Kasumi-1 (cell line): ENCODE measurements at regions not wholly inside any gene's neighbourhood (a gene's known extent, or its start where the extent isn't known, plus 50 kb on each side); places are given as distances from the start of the nearest gene placed in this dataset.
A peak's percentile ranks its signal among the peaks of the same experiment; 100 is the strongest.

Experiments used
- DNase-seq, 2 experiments: peaks; one replicate each; lab custom pipeline; 2025; lab: John Stamatoyannopoulos, UW

DNA sequence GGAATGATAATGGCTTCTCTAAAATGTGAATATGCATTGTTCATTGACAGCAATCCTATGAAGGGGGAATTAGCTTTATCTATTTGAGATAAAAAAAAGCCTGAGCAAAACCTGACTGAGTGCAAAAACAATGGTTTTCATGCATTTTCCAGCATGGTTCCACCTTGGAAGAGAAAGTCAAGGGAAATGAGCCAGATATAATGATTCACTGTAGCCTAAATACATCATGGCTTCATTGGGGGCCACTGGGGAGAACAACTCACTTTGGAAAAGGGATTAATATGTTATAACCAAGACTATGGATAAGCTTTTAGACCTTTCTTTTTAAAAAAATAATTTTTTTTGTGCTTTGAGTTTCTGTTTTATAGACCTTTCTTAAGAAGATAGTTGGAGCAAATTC is 679.7 kb downstream of the NYAP2 start:
- no peak for DNase-seq

DNA sequence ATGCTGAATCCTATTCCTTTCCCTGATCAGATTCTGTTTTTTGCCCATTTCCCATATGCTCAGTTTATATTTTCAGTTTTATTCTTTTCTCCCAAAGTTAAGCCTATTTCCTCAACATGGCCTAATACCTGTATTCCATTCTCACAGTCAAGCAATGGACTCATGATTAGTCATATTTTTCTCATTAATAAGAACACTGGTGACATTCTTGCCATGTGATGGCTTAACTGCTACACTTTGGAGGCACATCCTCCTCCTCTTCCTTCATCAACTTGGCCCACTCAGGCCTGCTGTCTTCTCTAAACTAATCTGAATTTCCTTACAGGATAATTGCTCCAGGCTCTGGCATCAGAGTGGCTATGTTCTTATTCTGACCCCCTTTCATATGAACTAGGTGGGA is 679.2 kb downstream of the NYAP2 start:
- no peak for DNase-seq

DNA sequence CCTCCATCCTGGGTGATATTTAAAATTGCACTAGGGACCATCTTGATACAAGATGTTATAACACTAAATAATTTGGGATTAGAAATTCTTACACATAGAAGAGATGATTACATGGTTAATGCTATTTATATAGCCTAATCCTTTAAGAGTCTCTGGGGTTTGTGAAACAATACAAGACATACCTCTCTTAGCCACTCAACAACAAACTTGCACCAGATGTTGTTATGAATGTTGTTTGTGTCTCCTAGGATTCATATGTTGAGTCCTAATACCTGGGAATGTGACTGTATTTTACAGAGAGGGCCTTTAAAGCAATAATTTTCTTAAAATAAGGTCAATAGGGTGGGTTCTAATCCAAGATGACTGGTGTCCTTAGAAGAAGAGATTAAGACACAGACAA is 678.3 kb downstream of the NYAP2 start:
- no peak for DNase-seq

DNA sequence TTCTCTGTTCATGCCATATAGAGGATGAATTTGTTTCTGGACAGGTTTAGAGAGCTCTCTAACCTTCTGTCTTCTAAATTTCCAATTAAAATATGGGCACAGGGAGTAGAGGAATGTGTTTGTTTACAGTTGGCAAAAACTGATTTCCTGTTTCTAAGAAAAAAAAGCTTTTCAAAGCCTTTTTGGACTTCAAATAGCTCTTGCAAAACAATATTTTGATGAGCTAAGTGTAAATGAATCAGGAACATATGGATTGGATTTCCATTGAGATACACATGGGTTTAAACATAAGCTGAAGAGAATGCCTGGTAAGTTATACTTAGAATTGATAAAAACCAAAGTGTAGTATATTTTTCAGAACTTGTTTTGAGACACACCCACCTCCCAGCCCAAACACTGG is 677.5 kb downstream of the NYAP2 start:
- DNase-seq: no peak

DNA sequence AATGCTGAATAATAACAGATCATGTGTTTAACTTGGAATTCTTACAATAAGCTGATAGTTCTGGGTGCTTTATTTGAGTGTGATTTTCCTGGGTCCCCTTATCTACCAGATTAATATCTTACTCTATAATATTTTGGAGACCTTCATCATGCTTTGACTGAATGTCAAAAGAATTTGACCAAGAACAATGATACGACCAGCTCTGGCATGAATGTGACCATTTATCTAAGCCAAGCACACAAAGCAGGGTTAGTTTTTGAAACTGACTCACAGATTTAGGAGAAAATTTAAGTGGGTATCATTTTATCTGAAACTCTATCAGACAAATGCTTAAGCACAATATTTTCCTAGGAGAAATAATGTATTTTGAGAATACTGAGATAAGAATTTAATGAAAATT is 677.0 kb downstream of the NYAP2 start:
- DNase-seq: no peak

DNA sequence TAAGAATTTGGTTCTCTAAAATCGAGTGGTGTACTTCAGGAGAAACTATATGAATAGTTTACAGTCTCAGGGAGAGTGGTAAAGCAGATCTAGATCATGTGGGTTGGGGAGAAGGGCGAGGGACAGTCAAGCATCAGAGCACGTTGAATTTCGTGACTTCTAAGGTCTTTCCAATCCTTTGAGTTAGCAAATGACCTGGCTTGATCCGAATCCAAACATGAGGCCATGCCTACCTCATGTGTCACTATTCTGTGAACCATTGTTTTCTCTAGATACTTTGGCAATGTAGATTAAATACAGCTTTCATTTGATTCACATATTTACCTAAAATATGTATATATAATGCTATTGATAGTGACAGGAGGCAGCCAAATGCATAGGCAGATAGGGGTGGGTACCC is 674.9 kb downstream of the NYAP2 start:
- no peak for DNase-seq

DNA sequence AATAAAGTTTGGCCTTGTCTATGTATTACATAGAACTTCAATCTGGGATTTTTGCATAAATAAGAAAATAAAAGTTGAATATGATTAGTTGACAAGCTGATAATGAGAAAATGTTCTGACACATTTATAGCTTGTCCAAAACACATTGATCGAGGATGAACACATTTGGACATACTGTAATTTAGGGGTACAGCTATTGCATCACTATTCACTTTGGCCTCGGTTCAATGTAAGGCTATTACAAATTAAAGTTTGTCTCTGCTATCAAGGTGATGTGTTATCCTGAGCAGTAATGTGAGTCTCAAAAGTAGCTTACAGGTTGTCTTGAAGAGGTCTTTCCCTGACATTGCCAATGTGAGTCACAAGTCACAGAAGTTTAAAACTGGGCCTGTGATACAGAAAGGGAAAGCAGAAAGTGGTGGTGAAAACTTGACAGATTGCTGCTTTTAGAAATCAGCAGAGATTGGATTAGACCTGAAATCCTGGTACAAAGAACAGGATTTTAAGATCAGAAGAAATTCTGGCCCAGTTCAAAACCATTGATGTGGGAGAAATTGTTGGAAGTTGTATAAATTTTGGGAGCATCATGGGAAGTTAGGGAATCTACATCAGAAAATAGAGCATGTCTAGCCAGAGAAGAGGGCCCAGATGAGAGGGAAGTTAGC is 674.1 kb downstream of the NYAP2 start:
- no peak for DNase-seq

DNA sequence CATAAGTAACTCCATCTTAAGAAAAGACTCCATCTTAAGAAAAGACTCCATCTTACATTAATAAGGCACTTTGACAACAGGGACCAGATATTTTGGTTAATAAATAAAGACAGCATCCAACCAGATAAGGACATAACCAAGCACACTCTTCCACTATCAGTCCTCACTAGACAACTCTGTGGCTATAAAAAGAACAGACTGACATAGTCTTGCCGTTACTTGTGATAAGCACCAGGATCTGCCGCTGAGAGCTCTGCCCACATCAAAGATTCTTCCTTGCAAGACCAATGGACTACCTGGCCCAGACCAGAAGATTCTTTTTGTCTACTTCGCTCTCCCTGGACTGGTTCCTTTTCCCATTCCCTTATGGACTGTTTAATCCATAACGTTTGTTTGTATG is 667.4 kb downstream of the NYAP2 start:
- no peak for DNase-seq

DNA sequence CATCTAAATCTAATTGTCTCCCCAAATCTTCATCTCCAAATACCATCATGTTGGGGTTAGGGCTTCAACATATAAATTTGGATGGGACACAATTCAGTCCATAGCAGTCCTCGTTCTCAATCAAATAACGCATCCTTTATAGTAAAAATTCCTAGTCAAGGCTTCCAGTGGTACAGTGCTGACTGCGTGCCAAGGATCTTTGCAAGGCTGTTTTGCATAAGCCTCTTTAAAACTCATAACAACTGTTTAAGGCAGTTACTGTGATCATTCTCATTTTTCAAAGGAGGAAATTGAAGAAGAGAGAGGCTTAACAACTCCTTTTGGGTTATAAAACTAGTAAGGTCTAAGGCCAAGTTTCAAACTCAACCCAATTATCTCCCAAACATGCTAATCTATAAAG is 666.9 kb downstream of the NYAP2 start:
- no peak for DNase-seq

DNA sequence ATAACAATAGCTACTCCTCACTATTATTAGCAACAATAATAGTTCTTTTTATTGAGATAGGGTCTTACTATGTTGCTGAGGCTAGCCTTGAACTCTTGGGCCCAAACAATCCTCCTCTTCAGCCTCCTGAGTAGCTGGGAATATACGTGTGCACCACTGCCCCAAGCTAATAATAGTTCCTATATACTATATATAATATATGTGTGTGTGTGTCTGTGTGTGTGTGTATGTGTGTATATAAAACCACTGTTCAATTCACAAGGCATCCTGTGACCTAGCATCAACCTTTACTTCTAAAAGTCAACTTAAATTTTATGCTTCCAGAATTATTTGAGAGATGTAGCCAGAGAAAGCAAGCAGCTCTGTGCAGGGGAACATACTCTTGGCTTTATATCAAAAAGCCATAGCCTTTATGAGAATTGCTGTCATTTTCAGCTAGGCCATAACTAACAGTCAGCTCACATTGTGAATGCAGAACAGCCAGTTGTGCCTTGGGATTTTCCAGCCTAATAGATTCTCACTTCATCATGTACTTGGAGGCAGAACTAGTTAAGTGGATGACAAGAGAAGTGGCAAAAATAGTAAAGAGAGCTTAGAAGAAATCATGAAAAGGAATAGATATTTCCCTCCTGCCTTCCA is 665.5 kb downstream of the NYAP2 start:
- no peak for DNase-seq

DNA sequence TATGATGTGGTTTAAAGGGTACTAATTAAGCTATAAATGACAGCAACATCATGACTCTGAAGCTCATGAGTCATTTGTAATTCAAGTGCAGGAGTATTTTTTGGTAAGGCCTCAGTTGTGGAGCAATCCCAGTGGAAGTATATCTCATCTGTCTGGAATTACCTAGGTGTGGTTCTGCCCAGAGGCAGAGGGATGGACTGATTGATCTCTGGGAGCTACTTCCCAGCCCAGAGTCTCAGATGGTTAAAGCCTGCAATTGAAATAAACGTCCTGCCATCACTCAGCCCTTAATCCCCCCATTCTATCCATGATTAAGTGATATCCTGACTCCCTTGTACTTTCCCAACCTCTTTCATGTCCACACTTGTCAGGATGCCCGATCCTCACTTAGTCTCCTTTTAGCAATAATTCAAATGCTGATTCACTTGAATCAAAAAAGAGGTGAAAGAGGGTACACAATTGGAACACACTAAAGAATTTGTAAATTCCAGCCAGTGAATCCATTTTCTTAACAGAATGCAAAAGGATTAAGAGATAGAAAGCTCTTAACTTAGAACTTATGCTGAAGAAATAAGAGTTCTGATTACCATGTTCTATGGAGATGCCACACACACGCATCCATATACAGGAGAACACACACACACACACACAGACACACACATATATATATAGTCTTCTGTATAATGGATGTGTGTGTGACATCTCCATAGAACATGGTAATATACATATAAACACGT is 664.4 kb downstream of the NYAP2 start:
- DNase-seq: no peak

DNA sequence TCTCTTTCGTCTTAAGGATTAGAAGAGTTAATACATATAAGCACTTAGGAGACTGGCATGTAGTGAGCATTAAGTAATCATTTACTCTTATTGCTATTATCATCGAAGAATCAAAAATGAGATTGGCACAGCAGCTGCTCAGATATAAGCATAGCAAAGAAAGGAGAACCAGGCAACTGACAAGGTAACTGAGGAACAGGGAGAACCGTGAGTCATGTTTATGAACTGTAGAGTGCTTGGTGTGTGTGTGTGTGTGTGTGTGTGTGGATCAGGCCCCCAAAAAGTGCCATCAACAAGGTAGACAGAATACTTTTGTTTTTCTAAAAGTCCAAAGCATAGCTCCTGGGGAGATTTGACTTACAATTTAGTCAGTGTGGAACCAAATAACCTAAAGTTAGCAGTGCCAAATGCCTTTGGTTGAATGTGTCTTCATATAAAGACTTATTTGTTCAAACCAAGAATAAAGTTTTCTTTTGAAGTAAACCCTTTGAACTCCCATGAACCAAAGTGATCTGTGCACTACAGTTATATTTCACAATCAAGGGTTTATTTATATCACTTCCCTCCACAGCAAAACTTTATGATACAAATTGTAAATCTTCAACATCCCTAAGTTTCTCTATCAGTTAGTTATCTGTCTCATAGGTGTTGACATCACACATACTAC is 660.6 kb downstream of the NYAP2 start:
- DNase-seq: no peak

DNA sequence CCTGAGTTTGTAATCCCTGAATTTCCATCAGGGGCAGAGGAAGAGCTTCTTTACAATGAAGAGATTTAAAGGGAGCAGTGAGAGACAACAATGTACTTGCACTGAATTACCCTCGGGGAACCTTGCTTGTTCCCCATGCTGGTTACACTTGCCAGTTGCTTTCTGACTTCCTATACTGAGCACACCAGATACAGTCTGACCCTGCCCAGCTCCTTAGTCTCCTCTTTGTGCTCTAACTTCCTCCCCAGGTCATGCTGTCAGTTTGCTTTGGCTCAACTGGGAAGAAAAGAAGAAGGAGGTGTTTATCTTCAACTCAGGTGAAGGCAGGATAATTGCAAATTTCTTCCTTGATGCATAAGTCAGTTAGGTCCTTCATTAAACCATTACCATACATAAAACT is 658.4 kb downstream of the NYAP2 start:
- DNase-seq: peak; percentile 16 to 26

DNA sequence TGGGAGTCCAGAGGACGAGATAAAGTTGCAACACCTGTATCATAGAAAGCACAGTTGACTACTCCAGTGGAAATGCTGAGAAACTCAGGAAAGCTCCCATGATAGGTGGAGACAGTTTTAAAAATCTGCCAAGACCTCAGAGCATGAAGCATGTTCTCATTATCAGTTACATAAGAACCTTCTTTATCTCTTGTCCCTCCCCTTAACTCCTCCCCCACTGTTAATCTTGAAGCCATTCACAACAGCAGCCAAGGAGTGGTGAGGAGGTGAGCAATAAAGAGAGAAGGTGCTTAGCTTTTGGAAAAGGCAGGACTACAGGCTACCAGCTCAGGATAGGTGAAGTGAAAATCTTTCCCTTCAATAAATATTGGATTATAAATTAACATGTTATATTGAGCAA is 657.9 kb downstream of the NYAP2 start:
- DNase-seq: no peak

DNA sequence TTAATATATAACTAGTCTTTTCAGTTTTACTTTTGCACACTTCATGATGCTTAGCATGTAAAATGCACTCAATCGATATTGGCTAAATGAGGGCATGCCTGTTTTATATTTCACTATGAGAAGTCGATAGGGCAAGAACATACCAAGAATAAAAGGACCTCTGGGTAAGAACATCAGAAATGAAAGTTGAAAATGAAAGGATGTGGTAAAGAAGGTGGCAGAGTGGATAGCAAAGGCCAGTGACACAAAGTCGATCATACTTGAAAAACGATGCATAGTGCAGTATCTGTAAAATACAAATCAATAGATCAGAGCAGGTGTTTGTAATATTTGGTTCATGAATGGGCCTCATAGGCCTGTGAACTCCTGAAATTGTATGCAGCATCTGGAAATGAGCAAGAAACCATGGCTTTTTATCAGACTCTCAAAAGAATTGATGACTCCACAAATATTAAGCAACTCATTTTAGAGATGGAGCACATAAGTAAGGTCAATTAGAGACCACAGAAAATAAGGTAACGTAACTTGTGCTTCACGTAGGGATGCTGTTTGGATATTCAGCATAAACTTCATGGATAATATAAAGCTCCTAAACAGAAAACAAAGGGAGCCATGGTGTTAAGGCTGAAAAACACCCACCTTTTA is 653.4 kb downstream of the NYAP2 start:
- no peak for DNase-seq

DNA sequence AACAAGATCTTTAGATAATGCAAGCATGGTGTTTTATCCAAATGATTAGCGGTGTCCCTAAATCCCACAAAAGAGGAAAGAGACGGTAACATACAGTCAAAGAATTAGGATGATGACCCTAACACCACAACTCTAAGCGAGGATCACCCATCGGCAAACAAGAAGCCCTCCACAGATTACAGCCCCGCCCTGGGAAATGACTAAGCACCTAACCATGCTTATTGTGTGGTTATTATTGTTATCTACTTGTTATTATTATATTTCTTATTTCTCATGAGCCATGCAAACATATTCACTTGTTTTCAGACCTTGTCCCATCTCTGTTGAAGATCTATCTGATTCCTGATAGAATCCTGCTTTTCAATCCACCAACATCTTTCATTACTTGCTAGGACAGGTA is 651.3 kb downstream of the NYAP2 start:
- no peak for DNase-seq

DNA sequence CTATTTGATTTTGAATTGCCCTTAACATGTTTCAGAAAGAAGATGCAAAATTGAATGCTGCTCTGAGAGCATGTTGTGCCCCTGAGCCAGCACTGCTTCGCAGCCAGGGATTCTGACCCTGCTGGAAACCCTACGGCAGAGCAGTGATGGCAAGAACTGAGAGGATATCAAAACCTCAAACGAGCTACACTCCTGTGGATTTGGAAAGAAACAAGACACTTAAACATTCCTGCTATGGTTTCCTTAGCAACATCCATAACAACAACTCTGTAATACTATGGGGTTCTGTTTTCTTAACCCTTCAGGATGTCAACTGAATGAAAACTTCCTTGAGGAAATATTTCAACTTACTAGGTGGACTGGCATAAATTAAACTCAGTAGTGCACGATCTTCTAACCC is 649.1 kb downstream of the NYAP2 start:
- no peak for DNase-seq

DNA sequence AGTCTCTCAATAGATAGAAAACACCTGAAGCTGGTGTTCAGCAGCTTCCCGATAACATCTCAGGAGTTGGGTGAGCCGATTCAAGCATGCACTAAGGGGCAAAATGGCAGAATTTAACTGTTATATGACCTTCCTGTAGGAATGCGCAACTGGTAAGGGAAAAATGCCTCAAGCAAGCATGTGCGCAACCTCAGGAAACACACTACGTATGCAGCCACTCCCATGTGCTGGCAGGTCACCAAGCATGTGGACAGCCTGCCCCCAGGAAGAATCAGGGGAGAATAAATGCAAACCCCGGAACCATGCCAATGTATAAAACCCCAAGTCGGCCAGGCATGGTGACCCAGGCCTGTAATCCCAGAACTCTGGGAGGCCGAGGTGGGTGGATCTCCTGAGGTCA is 645.6 kb downstream of the NYAP2 start:
- DNase-seq: no peak

DNA sequence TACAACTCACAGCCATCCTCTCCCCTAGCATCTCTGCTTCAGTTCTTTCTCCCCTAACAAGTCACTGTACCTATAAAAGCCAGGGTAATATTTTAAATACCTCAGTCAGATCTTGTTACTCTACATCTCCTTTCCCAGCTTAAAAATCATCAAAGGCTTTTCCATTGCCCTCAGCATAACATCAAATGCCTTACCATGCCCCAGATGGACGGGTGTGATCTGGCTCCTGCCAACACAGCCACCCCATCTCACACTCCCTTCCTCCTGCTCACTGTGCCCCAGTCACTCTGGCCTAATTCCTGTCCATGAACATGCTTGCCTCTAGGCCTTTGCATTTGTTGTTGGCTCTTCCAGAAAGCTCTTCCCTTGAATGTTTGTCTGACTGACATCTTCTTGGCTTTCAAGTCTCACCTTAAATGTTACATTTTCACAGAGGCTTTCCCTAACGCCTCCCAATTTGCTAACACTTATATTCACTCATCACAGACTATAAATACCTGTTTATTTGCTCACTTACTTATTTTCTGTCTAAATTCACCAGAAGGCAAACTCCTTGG is 640.9 kb downstream of the NYAP2 start:
- DNase-seq: no peak

DNA sequence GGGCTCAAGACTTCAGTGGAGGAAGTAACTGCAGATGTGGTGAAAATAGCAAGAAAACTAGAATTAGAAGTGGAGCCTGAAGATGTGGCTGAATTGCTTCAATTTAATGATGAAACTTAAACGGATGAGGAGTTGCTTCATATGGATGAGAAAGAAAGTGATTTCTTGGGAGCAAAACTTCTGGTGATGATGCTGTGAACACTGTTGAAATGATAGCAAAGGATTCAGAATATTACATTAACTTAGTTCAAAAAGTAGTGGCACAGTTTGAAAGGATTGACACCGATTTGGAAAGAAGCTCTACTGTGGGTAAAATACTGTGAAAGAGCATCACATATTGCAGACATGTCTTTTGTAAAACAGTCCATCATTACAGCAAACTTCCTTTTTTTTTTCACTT is 638.0 kb downstream of the NYAP2 start:
- no peak for DNase-seq

DNA sequence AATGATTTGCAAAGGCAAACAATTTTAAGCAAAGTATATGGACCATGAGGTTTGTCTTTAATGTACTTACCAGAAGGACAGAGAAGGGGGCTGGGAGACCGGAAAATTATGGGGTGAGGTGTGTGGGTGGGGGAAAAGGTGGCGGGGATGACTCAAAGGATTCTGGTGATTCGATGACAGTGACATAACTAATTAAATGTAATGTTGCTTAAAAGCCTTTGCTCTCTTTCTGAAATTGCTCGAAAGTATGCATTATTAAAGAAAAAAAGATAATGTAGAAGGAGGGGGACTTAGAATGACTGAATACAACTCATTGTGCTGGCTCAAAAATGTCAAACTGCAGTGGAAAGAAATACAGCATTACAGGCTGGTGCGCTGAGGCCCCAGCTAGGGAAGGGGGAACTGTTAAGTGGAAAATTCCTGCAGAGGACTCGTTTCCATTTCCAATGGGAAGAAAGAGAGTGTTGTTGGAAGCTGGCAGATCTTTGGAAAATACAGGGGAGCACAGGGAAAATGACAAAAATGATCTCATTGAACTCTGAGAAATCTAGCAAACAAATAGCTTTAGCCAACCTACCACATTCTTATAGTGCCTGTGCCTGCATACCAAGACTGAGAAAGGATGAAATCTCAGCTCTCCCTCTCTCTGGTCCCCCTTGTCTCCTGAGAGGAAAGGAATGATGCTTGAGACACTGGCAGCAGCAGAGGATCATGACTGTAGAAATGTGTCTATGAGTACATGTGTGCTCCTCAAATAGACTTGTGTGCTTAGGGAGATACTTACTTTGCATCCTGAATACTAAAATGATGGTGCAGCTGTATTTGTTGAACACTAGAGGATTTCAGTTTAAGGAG is 632.4 kb downstream of the NYAP2 start:
- DNase-seq: no peak
